ENCODE measurements at regions not wholly inside any gene's neighbourhood (a gene's known extent, or its start where the extent isn't known, plus 50 kb on each side); places are given as distances from the start of the nearest gene placed in this dataset.

DNA sequence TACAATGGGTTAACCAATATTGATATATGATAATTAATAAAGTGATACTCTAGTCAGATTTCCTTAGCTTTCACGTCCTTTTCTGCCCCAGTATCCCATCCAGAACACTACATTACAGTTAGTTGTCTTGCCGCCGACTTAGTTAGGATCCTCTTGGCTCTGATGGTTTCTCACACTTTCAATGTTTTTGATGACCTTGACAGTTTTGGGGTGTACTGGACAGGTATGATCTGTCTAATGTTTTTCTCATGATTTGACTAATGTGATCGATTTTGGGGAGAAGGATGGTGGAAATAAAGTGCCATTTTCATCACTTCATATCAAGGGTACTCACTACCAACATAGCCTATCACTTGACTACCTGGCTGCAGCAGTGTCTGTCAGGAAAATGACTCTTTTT lies 245.0 kb upstream of the TMC3 start:
- Mint-ChIP-seq H3K4me1 (ENCODE audit: low read depth) (no peaks in the 10 kb centered on the region), H3K27me3 (ENCODE audit: low read depth) (peaks cover 5% of the 10 kb centered on the region), H3K9me3 (ENCODE audit: insufficient read depth) (no peaks in the 10 kb centered on the region), H3K36me3 (ENCODE audit: low read depth) (no peaks in the 10 kb centered on the region), H3K27ac (no peak overlapping the region), H3K4me3 (no peak overlapping the region)
- no peak for DNase-seq
- ChIA-PET CTCF (no interaction called here), POLR2A (no interaction called here)
- no peak for ATAC-seq

DNA sequence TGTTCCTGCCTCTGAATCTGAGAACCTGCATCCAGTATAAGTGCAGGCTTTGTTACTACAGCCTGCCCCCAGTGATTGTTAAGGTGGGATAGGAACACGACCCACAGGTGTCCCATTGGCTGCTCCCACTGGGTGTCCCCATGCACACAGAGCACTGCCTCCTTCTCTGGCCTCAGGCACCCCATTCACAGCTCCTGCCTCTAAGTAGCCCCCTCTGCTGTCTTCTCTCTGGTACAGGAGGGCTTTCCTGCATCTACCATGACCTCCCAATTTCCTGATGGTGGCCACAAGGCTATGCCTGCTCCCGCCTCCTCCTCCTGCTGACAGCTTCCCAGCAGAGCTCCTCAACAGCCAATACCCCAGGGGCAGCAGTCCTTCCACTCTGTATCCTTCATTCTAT lies 238.6 kb upstream of the TMC3 start:
- no peak for DNase-seq
- POLR2A ChIA-PET, result no interaction called here
- peaks cover 13% of the 10 kb centered on the region for H3K27me3 Mint-ChIP-seq (ENCODE audit: low read depth)
- H3K36me3 Mint-ChIP-seq (ENCODE audit: low read depth), result no peaks in the 10 kb centered on the region
- no peaks in the 10 kb centered on the region for H3K9me3 Mint-ChIP-seq (ENCODE audit: insufficient read depth)
- CTCF ChIA-PET, result interaction anchor here (1.0 kb wide), 1 partner anchor 26 kb away, joined by 3 read pairs; no protein-coding TSS in a partner anchor
- no peaks in the 10 kb centered on the region for H3K4me1 Mint-ChIP-seq (ENCODE audit: low read depth)
- no peak for ATAC-seq
- no peak overlapping the region for H3K4me3 Mint-ChIP-seq
- no peak overlapping the region for H3K27ac Mint-ChIP-seq

DNA sequence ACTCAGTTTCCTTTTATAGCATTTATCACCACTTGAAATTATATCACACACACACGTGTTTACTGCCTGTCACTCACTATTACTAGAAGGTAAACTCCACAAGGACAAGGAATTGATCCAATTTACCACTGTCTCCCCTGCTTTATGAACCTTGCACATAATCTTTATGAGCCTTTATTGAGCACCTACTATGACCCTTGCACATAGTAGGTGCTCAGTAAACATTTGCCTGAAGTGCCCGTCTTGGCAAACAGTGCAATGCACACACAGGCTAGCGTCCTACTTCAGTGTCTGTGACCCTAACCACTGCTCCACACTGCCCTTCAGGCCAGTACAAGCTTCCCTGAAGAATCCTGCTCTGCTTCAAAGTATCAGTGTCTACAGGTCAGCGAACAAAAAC lies 237.7 kb upstream of the TMC3 start:
- POLR2A ChIA-PET, result no interaction called here

DNA sequence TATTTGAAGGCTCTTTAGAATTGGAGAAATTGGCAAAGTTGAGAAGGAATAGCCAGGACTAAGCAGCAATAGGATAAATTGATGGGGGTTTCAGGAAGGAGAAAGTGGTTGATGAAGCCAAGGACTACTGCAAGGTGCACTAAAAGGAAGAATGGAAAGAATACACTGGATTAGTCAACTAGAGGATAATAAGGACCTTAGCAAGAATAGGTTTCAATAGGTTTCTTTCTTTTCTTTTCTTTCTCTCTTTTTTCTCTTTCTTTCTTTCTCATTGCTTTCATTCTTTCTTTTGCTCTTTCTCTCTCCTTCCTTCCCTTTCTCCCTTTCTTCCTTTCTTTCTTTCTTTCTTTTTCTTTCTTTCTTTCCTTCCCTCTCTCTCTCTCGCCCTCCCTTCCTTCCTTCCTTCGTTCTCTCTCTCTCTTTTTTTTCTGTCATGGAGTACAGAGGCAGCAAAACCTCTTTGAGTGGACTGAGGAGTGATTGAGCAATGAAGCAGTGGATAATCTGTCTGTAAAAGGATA lies 234.4 kb upstream of the TMC3 start:
- ATAC-seq (no peak), DNase-seq (no peak)
- Mint-ChIP-seq H3K36me3 (ENCODE audit: low read depth) (no peaks in the 10 kb centered on the region), H3K27ac (no peak overlapping the region), H3K9me3 (ENCODE audit: insufficient read depth) (no peaks in the 10 kb centered on the region), H3K4me1 (ENCODE audit: low read depth) (no peaks in the 10 kb centered on the region), H3K4me3 (no peak overlapping the region), H3K27me3 (ENCODE audit: low read depth) (peaks cover 7% of the 10 kb centered on the region)
- ChIA-PET CTCF (no interaction called here), POLR2A (no interaction called here)

More for the DNA sequence above, 237.7 kb upstream of the TMC3 start:
- Mint-ChIP-seq H3K27me3 (ENCODE audit: low read depth) (peaks cover 13% of the 10 kb centered on the region), H3K36me3 (ENCODE audit: low read depth) (no peaks in the 10 kb centered on the region), H3K9me3 (ENCODE audit: insufficient read depth) (no peaks in the 10 kb centered on the region), H3K4me3 (no peak overlapping the region), H3K4me1 (ENCODE audit: low read depth) (no peaks in the 10 kb centered on the region), H3K27ac (no peak overlapping the region)
- no peak for DNase-seq
- CTCF ChIA-PET, result no interaction called here
- no peak for ATAC-seq

DNA sequence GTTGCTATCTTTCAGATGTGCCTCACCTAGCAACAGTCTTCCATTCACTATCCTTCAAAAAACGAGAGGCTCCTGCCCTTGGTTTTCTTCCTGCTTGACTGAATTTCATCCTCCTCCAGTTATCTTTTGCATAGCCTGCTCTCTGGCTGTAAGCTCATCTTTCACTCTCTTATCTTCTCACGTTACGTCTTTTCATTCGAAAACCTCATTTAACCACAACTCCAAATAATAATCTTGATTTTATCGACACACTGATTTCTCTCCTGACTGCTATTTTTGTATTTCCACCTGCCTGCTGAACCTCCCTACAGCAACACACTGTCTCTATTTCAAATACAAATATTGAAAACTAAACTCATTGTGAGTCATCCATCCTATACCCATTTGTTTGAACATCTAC lies 230.7 kb upstream of the TMC3 start:
- H3K4me1 Mint-ChIP-seq (ENCODE audit: low read depth), result no peaks in the 10 kb centered on the region
- peaks cover 8% of the 10 kb centered on the region for H3K9me3 Mint-ChIP-seq (ENCODE audit: insufficient read depth)
- no peak overlapping the region for H3K4me3 Mint-ChIP-seq
- H3K27ac Mint-ChIP-seq, result no peak overlapping the region
- DNase-seq (no peak), ATAC-seq (no peak)
- POLR2A ChIA-PET, result no interaction called here
- no peaks in the 10 kb centered on the region for H3K36me3 Mint-ChIP-seq (ENCODE audit: low read depth)
- H3K27me3 Mint-ChIP-seq (ENCODE audit: low read depth), result peaks cover under 1% of the 10 kb centered on the region
- CTCF ChIA-PET, result no interaction called here

DNA sequence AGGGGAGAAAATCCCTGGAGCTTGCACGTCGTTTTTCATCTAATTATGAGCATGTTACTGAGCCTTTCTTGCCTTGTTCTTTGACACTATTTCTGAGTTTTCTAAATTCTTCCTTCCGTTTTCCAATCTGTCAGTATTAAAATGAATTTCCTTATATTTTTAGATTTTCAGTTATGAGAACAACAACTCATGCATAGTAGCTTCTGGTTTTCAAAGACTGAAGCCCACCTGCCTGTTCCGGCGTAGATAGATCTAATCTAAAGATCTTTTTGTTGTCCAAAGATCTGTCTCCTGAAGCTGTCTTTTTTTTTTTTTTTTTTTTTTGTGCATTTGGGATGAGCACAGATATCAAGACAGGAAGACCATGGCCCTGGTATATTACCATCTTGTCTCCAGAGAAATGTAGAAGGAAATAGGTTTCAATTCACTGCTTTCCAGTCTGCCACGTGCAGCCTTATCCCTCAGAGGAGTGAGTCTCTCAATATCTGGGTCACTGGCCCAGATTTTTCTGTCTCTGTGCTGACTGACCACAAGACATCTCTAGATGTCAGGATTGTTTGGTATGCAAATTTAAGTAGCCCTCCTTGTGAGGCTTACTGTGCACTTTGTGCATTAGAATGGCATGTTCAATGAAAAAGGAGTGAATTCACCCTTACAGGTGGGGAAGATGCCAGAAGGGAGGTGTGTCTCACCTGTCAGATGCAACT lies 222.3 kb upstream of the TMC3 start:
- H3K36me3 Mint-ChIP-seq (ENCODE audit: low read depth), result no peaks in the 10 kb centered on the region
- ChIA-PET POLR2A (no interaction called here), CTCF (no interaction called here)
- no peaks in the 10 kb centered on the region for H3K4me1 Mint-ChIP-seq (ENCODE audit: low read depth)
- no peak for DNase-seq
- H3K27ac Mint-ChIP-seq, result no peak overlapping the region
- ATAC-seq, result no peak
- peaks cover 8% of the 10 kb centered on the region for H3K9me3 Mint-ChIP-seq (ENCODE audit: insufficient read depth)
- no peaks in the 10 kb centered on the region for H3K27me3 Mint-ChIP-seq (ENCODE audit: low read depth)
- no peak overlapping the region for H3K4me3 Mint-ChIP-seq

DNA sequence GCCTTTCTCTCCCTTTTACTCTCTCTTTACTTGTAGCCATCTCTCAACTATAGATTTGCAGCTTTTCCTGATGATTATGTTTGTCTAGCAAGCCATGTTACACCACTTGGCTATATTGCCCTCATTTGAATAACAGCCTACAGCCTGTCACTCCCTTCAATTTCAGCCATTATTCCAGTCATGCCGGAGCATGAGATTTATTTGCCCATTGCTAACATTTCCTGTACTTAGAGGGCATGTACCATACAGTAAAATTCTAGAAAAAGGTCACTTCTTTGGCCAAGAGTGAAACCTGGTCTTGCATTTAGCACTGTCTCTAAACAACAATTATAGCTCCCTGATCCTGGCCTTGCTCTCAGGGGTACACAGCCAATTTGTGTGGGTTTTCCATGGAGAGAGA lies 221.7 kb upstream of the TMC3 start:
- DNase-seq (no peak), ATAC-seq (no peak)
- H3K36me3 Mint-ChIP-seq (ENCODE audit: low read depth), result no peaks in the 10 kb centered on the region
- H3K27me3 Mint-ChIP-seq (ENCODE audit: low read depth), result no peaks in the 10 kb centered on the region
- H3K9me3 Mint-ChIP-seq (ENCODE audit: insufficient read depth), result peaks cover 7% of the 10 kb centered on the region
- H3K4me3 Mint-ChIP-seq, result no peak overlapping the region
- CTCF ChIA-PET, result no interaction called here
- H3K4me1 Mint-ChIP-seq (ENCODE audit: low read depth), result no peaks in the 10 kb centered on the region
- POLR2A ChIA-PET, result no interaction called here
- no peak overlapping the region for H3K27ac Mint-ChIP-seq

DNA sequence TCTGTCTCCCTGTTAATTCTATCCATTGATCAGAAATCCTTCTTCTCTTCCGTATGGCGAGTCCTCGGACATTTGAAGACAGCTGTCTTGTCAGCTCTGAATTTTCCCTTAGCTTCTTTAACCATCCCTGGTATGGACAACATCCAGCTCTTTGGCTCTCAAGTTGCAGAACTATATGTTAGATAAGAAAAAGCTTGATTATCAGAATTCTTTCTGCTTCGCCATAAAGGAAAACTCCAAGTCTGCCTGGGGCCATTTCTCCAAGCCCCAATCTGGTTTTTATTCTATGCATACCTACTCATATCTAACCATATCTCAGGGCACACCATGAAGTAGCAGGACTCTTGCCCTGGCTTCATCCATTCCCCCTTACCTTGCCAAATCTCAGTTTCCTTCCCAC lies 215.7 kb upstream of the TMC3 start:
- ATAC-seq (no peak), DNase-seq (no peak)
- H3K36me3 Mint-ChIP-seq (ENCODE audit: low read depth), result no peaks in the 10 kb centered on the region
- H3K4me3 Mint-ChIP-seq, result no peak overlapping the region
- no peak overlapping the region for H3K27ac Mint-ChIP-seq
- ChIA-PET POLR2A (no interaction called here), CTCF (no interaction called here)
- H3K9me3 Mint-ChIP-seq (ENCODE audit: insufficient read depth), result no peaks in the 10 kb centered on the region
- H3K27me3 Mint-ChIP-seq (ENCODE audit: low read depth), result no peaks in the 10 kb centered on the region
- H3K4me1 Mint-ChIP-seq (ENCODE audit: low read depth), result no peaks in the 10 kb centered on the region

DNA sequence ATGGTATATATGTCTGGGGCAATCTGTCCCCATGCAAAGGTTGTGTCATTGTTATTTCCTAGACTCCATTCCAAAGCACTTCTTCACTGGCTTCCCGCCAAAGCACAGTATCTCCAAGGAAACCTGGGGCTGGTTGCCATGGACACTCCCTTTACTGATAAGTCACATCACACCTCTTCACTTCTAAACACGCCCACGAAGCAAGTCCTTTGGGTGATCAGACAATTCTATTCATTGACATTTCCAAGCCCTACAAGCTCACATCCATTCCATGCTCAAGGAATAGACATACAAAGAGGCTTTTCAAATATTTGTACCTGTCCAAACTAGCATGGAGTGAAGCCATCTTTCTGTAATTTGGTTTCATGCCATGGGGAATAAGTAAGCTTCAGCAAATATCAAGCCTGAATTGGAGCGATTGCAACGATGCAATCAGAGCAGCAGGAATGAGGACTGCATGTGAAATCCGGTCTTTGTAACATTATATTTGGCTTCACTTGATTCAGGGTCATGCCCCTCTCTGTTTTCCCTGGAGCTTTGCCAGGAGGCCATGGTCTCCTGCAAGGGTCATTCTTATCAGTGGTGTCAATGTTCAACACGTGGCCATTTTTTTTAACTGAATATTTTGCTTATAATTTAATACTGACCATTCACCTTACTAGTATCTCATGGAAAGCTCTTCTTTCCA lies 201.6 kb upstream of the TMC3 start:
- ATAC-seq (no peak), DNase-seq (no peak)
- H3K9me3 Mint-ChIP-seq (ENCODE audit: insufficient read depth), result no peaks in the 10 kb centered on the region
- H3K27ac Mint-ChIP-seq, result no peak overlapping the region
- H3K36me3 Mint-ChIP-seq (ENCODE audit: low read depth), result no peaks in the 10 kb centered on the region
- CTCF ChIA-PET, result no interaction called here
- no peak overlapping the region for H3K4me3 Mint-ChIP-seq
- H3K27me3 Mint-ChIP-seq (ENCODE audit: low read depth), result no peaks in the 10 kb centered on the region
- POLR2A ChIA-PET, result no interaction called here
- no peaks in the 10 kb centered on the region for H3K4me1 Mint-ChIP-seq (ENCODE audit: low read depth)

DNA sequence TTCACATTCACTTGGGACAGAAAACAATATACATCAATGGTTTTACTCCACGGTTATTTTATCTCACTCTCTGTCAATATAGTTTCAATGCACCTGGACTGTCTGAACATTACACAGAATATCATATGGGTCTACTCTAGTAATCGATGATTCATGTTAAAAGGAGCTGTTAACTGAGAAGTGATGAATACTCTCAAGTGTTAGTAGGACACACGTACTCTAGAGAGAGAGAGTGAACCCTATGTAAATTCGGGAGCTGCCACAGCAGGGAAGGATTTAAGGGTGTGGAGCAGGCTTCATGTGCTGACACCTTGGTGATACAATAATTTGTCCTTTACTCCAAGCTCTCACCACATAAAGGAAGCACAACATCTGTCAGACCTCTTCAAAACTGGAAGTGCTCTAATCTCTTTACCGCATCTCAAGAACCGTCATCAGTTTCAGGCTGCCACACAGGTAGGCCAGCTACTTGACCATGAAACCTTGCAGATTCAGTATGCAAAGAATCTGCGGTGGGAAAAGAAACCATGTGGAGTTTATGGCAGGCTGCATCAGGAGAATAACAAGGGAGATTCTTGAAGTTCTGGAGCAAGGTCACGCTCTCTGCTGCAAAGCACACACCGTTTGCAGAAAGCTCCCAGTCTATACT lies 199.2 kb upstream of the TMC3 start:
- Mint-ChIP-seq H3K9me3 (ENCODE audit: insufficient read depth) (no peaks in the 10 kb centered on the region), H3K27ac (no peak overlapping the region), H3K36me3 (ENCODE audit: low read depth) (no peaks in the 10 kb centered on the region), H3K4me3 (no peak overlapping the region), H3K4me1 (ENCODE audit: low read depth) (no peaks in the 10 kb centered on the region), H3K27me3 (ENCODE audit: low read depth) (no peaks in the 10 kb centered on the region)
- no peak for ATAC-seq
- DNase-seq, result no peak
- POLR2A ChIA-PET, result no interaction called here
- CTCF ChIA-PET, result no interaction called here

DNA sequence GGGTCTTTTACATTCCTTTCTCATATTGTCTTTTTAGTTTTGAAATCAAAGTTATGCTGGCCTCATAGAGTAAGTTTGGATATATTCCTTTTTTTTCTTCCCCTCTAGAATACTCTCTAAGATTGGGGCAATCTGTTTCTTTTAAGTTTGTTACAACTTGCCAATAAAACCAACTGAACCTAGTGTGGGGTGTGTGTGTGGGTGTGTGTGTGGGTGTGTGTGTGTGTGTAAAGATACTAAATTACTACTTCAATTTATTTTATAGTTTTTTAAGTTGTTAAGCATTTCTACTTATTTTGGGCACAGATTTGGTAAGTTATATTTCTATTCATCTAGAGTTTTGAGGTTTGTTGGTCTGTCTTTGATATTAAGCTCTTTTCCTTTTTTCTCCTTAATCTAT lies 198.2 kb upstream of the TMC3 start:
- H3K27me3 Mint-ChIP-seq (ENCODE audit: low read depth), result peaks cover 4% of the 10 kb centered on the region

DNA sequence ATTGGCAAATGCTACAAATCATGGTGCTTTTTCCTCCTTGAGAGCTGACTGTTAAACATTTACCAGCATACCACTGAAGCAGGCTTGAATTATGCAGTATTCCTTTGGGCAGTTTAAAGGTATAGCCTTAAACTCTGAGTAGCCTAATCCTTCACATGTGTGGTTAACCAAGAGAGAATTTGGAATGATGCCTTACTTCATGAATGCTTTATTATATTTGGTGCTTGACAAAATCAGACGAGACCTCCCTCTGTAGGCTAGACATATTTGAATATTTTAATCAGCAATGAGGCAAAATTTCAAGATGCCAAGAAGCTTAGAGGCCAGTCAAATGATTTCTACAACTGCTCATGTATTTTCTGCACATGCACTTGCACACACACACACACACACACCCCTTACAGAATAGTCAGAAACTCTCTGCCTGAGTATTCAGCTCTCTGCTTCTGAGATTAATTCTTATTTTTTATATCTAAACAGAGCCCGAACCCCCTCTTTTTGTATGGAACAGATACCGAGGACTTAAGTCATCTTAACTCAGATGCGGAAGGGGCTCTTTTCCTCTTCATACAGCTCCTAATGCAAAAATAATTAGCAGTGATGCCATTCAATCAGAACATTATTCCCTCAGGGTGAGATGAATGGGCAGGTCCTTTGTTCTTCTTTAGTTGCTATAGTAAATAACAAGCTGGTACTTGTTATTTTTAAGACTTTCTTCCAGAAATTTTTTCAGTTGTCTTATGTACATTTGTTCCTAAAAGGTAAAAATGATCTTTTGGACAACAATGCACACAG lies 195.5 kb upstream of the TMC3 start:
- no peaks in the 10 kb centered on the region for H3K36me3 Mint-ChIP-seq (ENCODE audit: low read depth)
- H3K27ac Mint-ChIP-seq, result no peak overlapping the region
- POLR2A ChIA-PET, result no interaction called here
- no peak for ATAC-seq
- DNase-seq, result no peak
- peaks cover 4% of the 10 kb centered on the region for H3K27me3 Mint-ChIP-seq (ENCODE audit: low read depth)
- no peaks in the 10 kb centered on the region for H3K9me3 Mint-ChIP-seq (ENCODE audit: insufficient read depth)
- H3K4me3 Mint-ChIP-seq, result no peak overlapping the region
- CTCF ChIA-PET, result no interaction called here
- H3K4me1 Mint-ChIP-seq (ENCODE audit: low read depth), result no peaks in the 10 kb centered on the region

More for the DNA sequence above, 198.2 kb upstream of the TMC3 start:
- ChIA-PET POLR2A (no interaction called here), CTCF (no interaction called here)
- H3K4me1 Mint-ChIP-seq (ENCODE audit: low read depth), result no peaks in the 10 kb centered on the region
- DNase-seq (no peak), ATAC-seq (no peak)
- no peak overlapping the region for H3K27ac Mint-ChIP-seq
- no peak overlapping the region for H3K4me3 Mint-ChIP-seq
- no peaks in the 10 kb centered on the region for H3K36me3 Mint-ChIP-seq (ENCODE audit: low read depth)
- no peaks in the 10 kb centered on the region for H3K9me3 Mint-ChIP-seq (ENCODE audit: insufficient read depth)

All from activated CD8-positive, alpha-beta T cell treated with anti-CD3 and anti-CD28 coated beads, Interleukin-2, amount 10 ng/mL, durations not matched to agents 7 days and 5 days (primary cell).